BLaER1 (cell line): ENCODE measurements at regions not wholly inside any gene's neighbourhood (a gene's known extent, or its start where the extent isn't known, plus 50 kb on each side); places are given as distances from the start of the nearest gene placed in this dataset.
"Not testable (repeated sequence)": the region's sequence is repeated elsewhere in the genome, so short reads cannot be mapped to it uniquely, and the experiment has no call there.

Experiments
- H3K27ac ChIP-seq: shearing (Covaris generic); formaldehyde crosslinking; 2 replicates; pipeline ENCODE4 v1.8.1; 2022
- H3K27me3 ChIP-seq: shearing (Covaris generic); formaldehyde crosslinking; 2 replicates; pipeline ENCODE4 v1.8.1; 2022
- H3K36me3 ChIP-seq: shearing (Covaris generic); formaldehyde crosslinking; 2 replicates; pipeline ENCODE4 v1.8.1; 2022
- H3K4me1 ChIP-seq: shearing (Covaris generic); formaldehyde crosslinking; 2 replicates; pipeline ENCODE4 v1.8.1; 2022
- H3K4me2 ChIP-seq: shearing (Covaris generic); formaldehyde crosslinking; 2 replicates; pipeline ENCODE4 v1.8.1; 2022
- H3K4me3 ChIP-seq: shearing (Covaris generic); formaldehyde crosslinking; 2 replicates; pipeline ENCODE4 v1.8.1; 2022
- H3K9ac ChIP-seq: shearing (Covaris generic); formaldehyde crosslinking; 2 replicates; pipeline ENCODE4 v1.8.1; 2022
- H3K9me3 ChIP-seq: shearing (Covaris generic); formaldehyde crosslinking; 2 replicates; pipeline ENCODE4 v1.8.1; 2022
- H4K20me1 ChIP-seq: shearing (Covaris generic); formaldehyde crosslinking; 2 replicates; pipeline ENCODE4 v1.8.1; 2022
- Cebpa-rat ChIP-seq: shearing (Covaris generic); IDR thresholded peaks from 2 replicates; pipeline ENCODE4 v1.8.1; 2022

DNA sequence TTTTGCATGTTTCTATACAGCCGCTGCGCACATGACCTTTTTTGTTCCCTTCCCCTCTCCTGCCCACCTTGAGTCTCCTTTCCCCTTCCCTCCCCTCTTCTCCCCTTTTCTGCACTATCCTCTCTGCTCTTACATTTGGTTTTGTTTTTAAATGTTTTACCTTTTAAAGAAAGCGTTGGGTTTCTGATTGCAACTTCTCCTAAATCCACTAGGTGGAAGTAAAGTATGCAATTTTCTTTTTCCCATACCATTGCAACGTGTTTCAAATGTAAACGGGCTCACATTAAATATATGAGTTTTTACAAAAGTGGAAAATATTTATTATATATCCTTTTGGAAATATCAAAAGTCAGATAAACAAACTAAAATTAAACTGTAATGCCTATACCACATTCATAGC, 500.9 kb downstream of the DIRAS2 start:
- H3K4me1 ChIP-seq = no peaks in the 10 kb centered on the region
- no peaks in the 10 kb centered on the region for H3K36me3 ChIP-seq
- H3K4me3 ChIP-seq = no peak overlapping the region
- no peak overlapping the region for H3K27ac ChIP-seq
- no peaks in the 10 kb centered on the region for H3K9me3 ChIP-seq
- no peak for TF ChIP-seq Cebpa-rat
- no peak overlapping the region for H3K4me2 ChIP-seq
- no peaks in the 10 kb centered on the region for H4K20me1 ChIP-seq
- H3K27me3 ChIP-seq = no peaks in the 10 kb centered on the region
- H3K9ac ChIP-seq = no peak overlapping the region

DNA sequence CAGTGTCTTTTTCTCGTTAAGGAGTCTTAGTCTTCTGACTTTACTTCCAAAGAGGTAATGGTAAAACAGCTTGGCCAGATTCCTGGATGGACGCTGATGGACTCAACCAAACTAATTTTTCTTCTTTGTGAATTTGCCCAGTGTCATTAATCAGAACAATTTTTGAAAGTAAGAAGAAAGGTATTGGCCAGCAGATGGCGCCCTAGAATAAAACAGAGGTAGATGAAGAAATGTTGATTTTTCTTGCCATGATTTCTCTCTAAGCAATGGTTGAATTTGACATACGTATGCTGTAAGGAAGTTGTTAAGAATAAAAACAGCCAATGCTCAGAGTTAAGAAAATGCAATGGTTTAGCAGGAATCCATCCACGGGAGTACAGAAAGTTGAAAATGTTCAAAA, 500.0 kb downstream of the DIRAS2 start:
- Histone ChIP-seq H3K9ac (no peak overlapping the region), H3K36me3 (no peaks in the 10 kb centered on the region), H3K27ac (no peak overlapping the region), H3K27me3 (no peaks in the 10 kb centered on the region), H3K9me3 (peaks cover 3% of the 10 kb centered on the region; the same call in 1 of the 2 replicates), H4K20me1 (no peaks in the 10 kb centered on the region), H3K4me1 (no peaks in the 10 kb centered on the region), H3K4me2 (no peak overlapping the region), H3K4me3 (no peak overlapping the region)
- no peak for TF ChIP-seq Cebpa-rat

DNA sequence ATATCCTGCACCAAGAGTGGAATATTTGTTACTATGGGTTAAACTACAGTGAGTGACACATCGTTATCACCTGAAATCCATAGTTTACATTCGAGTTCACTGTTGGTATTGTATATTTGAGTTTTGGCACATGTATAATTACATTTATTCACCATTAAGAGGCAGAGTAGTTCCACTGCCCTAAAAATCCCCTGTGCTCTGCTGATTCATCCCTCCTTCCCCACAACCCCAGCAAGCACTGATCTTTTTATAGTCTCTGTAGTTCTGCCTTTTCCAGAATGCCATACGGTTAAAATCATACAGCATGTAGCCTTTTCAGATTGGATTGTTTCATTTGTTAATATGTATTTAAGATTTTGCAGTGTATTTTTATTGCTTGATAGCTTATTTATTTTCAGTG, 495.2 kb downstream of the DIRAS2 start:
- Histone ChIP-seq H3K27ac (no peak overlapping the region), H3K36me3 (no peaks in the 10 kb centered on the region), H3K4me2 (no peak overlapping the region), H4K20me1 (no peaks in the 10 kb centered on the region), H3K9ac (no peak overlapping the region), H3K27me3 (no peaks in the 10 kb centered on the region), H3K9me3 (peaks cover 7% of the 10 kb centered on the region; the same call in 1 of the 2 replicates), H3K4me3 (no peak overlapping the region), H3K4me1 (no peaks in the 10 kb centered on the region)
- TF ChIP-seq Cebpa-rat = no peak

DNA sequence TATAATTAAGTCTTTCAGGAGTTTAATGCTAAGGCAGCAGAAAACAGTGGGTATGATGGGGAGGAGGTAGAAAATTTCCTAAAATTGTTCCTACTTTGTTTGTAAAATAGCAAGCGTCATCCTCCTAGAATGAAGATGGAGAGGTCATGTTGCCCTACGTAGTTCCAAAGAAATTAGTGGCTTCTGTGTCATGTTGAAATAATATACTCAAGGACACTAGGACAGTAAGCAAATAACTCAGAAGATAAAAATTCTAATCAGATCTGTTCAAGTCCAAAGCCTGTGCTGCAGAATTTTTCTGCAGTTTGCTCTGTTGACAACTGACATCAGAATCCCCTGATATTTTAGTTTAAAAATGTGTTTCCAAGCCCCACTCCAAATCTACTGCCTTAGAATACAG, 486.3 kb downstream of the DIRAS2 start:
- no peaks in the 10 kb centered on the region for H3K27me3 ChIP-seq
- no peaks in the 10 kb centered on the region for H3K36me3 ChIP-seq
- TF ChIP-seq Cebpa-rat = no peak
- no peak overlapping the region for H3K4me2 ChIP-seq
- H3K9ac ChIP-seq = no peak overlapping the region
- no peak overlapping the region for H3K4me3 ChIP-seq
- H4K20me1 ChIP-seq = no peaks in the 10 kb centered on the region
- H3K4me1 ChIP-seq = peaks cover under 1% of the 10 kb centered on the region; the same call in 1 of the 2 replicates
- peaks cover 7% of the 10 kb centered on the region for H3K9me3 ChIP-seq
- H3K27ac ChIP-seq = no peak overlapping the region

DNA sequence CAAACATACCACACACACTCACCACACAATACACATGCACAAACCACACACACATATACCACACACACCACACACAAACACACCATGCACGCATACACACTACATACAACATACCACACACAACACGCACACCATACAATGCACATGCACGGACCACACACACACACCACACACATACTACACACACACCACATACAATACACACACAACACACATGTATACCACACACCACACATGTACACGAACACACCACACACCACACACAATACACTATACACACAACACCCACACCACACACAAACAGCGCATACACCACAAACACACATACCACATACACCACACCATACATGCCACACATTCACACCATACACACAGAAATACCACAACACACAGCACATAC, 480.3 kb downstream of the DIRAS2 start:
- no peak for TF ChIP-seq Cebpa-rat
- no peak overlapping the region for H3K9ac ChIP-seq
- H3K36me3 ChIP-seq = no peaks in the 10 kb centered on the region
- H3K27ac ChIP-seq = 0 out of 2 replicates have a peak overlapping the region, but pooled peaks have one; percentile 7
- H3K4me3 ChIP-seq = no peak overlapping the region
- no peaks in the 10 kb centered on the region for H4K20me1 ChIP-seq
- peak overlapping the region; percentile 49 for H3K4me2 ChIP-seq
- peaks cover 19% of the 10 kb centered on the region for H3K4me1 ChIP-seq
- peaks cover 8% of the 10 kb centered on the region for H3K9me3 ChIP-seq
- H3K27me3 ChIP-seq = no peaks in the 10 kb centered on the region

DNA sequence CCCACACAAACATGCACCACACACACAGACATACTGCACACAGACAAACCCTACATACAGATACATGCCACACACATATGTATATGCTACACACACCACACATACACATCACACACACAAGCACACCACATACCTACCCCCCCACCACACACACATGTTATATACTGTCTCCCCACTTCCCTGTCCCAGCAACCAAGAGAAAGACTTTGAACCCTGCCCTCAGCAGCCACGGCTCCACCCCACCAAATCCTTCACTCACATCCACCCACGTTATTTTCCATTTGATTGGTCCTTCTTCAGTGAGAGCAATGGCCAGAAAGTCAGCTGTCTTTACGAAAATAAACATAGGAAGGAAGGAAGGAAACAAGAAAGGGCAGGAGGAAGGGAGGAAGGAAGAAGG, 479.8 kb downstream of the DIRAS2 start:
- Histone ChIP-seq H3K36me3 (no peaks in the 10 kb centered on the region), H3K4me3 (no peak overlapping the region), H3K9ac (no peak overlapping the region), H3K27me3 (no peaks in the 10 kb centered on the region), H3K4me1 (peaks cover 19% of the 10 kb centered on the region), H3K27ac (0 out of 2 replicates have a peak overlapping the region, but pooled peaks have one; percentile 7), H3K9me3 (peaks cover 8% of the 10 kb centered on the region), H3K4me2 (peak overlapping the region; percentile 49), H4K20me1 (no peaks in the 10 kb centered on the region)
- TF ChIP-seq Cebpa-rat = no peak

DNA sequence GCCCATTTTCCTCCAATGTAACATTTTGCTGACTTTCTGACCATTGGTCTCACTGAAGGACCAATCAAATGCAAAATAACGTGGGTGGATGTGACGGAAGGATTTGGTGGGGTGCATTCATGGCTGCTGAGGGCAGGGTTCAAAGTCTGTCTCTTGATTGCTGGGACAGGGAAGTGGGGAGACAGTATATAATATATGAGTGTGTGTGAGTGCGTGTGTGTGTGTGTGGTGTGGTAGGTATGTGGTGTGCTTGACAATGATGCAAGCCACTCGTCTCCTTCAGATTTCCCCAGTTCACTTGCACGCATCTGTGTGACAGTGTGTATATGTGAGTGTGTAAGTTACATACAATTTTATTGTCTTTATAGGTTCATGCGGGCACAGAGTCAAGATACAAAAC, 477.3 kb downstream of the DIRAS2 start:
- Histone ChIP-seq H3K4me3 (no peak overlapping the region), H4K20me1 (no peaks in the 10 kb centered on the region), H3K9me3 (peaks cover 8% of the 10 kb centered on the region), H3K4me2 (no peak overlapping the region), H3K4me1 (peaks cover 19% of the 10 kb centered on the region), H3K36me3 (no peaks in the 10 kb centered on the region), H3K9ac (no peak overlapping the region), H3K27ac (no peak overlapping the region), H3K27me3 (no peaks in the 10 kb centered on the region)
- TF ChIP-seq Cebpa-rat = no peak

DNA sequence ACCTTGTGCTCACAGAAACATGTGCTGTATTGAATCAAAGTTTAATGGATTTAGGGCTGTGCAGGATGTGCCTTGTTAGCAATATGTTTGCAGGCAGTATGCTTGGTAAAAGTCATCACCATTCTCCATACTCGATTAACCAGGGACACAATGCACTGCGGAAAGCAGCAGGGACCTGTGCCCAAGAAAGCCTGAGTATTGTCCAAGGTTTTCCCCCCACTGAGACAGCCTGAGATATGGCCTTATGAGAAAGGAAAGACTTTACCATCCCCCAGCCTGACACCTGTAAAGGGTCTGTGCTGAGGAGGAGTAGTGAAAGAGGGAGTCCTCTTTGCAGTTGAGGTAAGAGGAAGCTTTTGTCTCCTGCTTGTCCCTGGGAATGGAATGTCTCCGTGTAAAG, 476.2 kb downstream of the DIRAS2 start:
- not testable (repeated sequence) for H4K20me1 ChIP-seq, H3K27ac ChIP-seq, H3K27me3 ChIP-seq, H3K9me3 ChIP-seq, H3K9ac ChIP-seq, H3K36me3 ChIP-seq, H3K4me2 ChIP-seq, H3K4me3 ChIP-seq
- H3K4me1 ChIP-seq = peaks cover 18% of the 10 kb centered on the region

DNA sequence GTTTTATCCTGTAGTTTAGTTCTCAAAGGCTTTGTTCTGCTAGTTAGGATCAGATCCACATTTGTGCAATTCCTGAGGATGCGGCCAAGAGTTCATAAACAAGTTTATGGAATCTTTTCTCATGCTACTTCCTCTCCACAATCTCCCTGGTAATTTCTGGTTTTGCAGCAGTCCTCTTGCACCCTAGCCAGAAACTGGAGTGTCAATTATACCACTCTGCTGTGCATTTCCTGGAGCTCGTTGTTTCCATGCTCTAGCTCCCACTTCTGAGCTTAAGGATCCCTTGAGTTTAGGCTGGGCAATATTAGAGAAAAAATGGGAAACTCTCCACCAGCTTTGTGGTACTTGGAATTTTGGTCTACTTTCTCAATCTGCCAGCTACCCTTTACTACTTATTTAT, 474.7 kb downstream of the DIRAS2 start:
- Histone ChIP-seq H3K27me3 (no peaks in the 10 kb centered on the region), H3K9me3 (peaks cover 6% of the 10 kb centered on the region; the same call in 1 of the 2 replicates)

DNA sequence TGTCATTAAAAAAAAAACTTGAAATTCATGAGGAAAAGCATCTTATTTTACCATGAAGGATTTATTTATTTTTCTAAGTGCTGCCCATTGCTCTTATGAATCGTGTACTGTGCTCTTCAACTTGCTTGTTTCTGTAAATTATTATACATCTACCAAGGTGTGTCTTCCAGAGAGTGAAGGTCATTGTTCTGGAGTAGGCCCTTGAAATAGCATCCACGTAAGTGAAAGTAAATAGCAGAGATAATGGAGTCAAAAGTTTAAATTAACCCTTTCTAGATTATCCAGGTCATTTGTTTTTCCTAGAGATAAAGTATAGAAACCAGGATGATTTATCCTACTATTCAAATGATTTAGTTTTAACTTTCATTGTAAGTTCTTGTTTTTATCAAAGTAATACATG, 473.1 kb downstream of the DIRAS2 start:
- H3K4me2 ChIP-seq = no peak overlapping the region
- no peak overlapping the region for H3K27ac ChIP-seq
- H3K36me3 ChIP-seq = no peaks in the 10 kb centered on the region
- no peaks in the 10 kb centered on the region for H4K20me1 ChIP-seq
- H3K4me3 ChIP-seq = no peak overlapping the region
- peaks cover 6% of the 10 kb centered on the region; the same call in 1 of the 2 replicates for H3K9me3 ChIP-seq
- peaks cover 7% of the 10 kb centered on the region; the same call in 1 of the 2 replicates for H3K4me1 ChIP-seq
- no peak overlapping the region for H3K9ac ChIP-seq
- H3K27me3 ChIP-seq = no peaks in the 10 kb centered on the region
- TF ChIP-seq Cebpa-rat = no peak

More for the DNA sequence above, 474.7 kb downstream of the DIRAS2 start:
- no peak overlapping the region for H3K4me3 ChIP-seq
- H3K36me3 ChIP-seq = no peaks in the 10 kb centered on the region
- TF ChIP-seq Cebpa-rat = no peak
- H3K27ac ChIP-seq = no peak overlapping the region
- no peaks in the 10 kb centered on the region for H4K20me1 ChIP-seq
- no peak overlapping the region for H3K4me2 ChIP-seq
- no peak overlapping the region for H3K9ac ChIP-seq
- H3K4me1 ChIP-seq = peaks cover 3% of the 10 kb centered on the region

DNA sequence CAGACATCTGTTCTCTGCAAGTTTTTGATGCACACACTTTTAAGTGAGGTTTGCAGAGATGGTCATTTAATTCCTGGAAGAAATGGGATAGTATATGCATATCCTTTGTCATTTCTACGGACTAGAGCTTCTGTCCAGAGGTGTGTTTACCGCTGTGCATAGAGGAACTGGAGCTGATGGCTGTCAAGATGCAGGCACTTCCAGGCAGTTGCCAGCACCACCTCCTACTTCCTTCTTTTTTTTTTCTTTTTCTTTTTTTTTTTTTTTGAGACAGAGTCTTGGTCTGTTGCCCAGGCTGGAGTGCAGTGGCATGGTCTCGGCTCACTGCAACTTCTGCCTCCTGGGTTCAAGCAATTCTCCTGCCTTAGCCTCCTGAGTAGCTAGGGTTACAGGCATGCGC, 468.7 kb downstream of the DIRAS2 start:
- not testable (repeated sequence) for H3K9ac ChIP-seq, H3K9me3 ChIP-seq, H3K4me1 ChIP-seq, H3K27ac ChIP-seq, H3K36me3 ChIP-seq, H4K20me1 ChIP-seq, H3K4me2 ChIP-seq, H3K27me3 ChIP-seq, H3K4me3 ChIP-seq

DNA sequence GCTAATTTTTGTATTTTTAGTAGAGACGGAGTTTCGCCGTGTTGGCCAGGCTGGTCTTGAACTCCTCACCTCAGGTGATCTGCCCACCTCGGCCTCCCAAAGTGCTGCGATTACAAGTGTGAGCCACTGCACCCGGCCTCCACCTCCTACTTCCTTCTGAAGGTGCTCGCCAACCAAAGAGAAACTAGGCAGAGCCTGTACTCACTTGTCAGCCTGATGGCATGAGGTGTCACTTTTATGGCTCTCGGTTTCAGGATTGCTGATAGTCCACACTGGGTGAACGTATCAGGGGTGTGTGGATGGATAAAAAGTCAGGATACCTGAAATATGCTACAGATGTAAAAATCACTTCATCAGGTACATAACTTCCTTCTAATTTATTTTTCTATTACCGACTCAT, 468.3 kb downstream of the DIRAS2 start:
- H4K20me1 ChIP-seq, H3K9me3 ChIP-seq, H3K4me1 ChIP-seq, H3K4me2 ChIP-seq, H3K27me3 ChIP-seq, H3K4me3 ChIP-seq, H3K36me3 ChIP-seq, H3K9ac ChIP-seq, H3K27ac ChIP-seq: not testable (repeated sequence)
